GM23338 (cell line): ENCODE measurements at regions not wholly inside any gene's neighbourhood (a gene's known extent, or its start where the extent isn't known, plus 50 kb on each side); places are given as distances from the start of the nearest gene placed in this dataset.

Experiments used
- ATAC-seq: fragments of 200-7000 bp; cut with Tn5 transposase; 3 replicates; pipeline ENCODE4 v1.9.1; 2020
- DNase-seq: peaks from one replicate; pipeline ENCODE4 v3.0.0-alpha.2; 2015; ENCODE audit warnings: low spot score
- H2AFZ ChIP-seq: fragments of 200-600 bp; sonication (generic); 2 replicates; pipeline ENCODE4 v1.8.0; 2016; ENCODE audit warnings: antibody characterized with exemption, mild to moderate bottlenecking, moderate library complexity
- H3F3A ChIP-seq: fragments of 200-600 bp; sonication (generic); replicated peaks from 2 replicates; pipeline ENCODE4 v1.8.0; 2017; ENCODE audit warnings: antibody characterized with exemption, mixed run types, low read depth
- H3K27ac ChIP-seq: fragments of 200-600 bp; sonication (generic); 2 replicates; pipeline ENCODE4 v1.6.1; 2016; ENCODE audit warnings: low read depth
- H3K27me3 ChIP-seq: fragments of 200-600 bp; sonication (generic); 2 replicates; pipeline ENCODE4 v1.8.0; 2016; ENCODE audit warnings: mild to moderate bottlenecking, mixed run types, moderate library complexity; ENCODE audit not compliant: insufficient read depth
- H3K36me3 ChIP-seq: fragments of 200-600 bp; sonication (generic); 2 replicates; pipeline ENCODE4 v1.8.0; 2016; ENCODE audit warnings: mild to moderate bottlenecking; ENCODE audit not compliant: insufficient read depth
- H3K4me1 ChIP-seq: fragments of 200-600 bp; sonication (generic); 2 replicates; pipeline ENCODE4 v1.8.0; 2016; ENCODE audit warnings: mild to moderate bottlenecking, moderate library complexity; ENCODE audit not compliant: insufficient read depth
- H3K4me2 ChIP-seq: fragments of 200-600 bp; sonication (generic); 2 replicates; pipeline ENCODE4 v1.7.1; 2017; ENCODE audit warnings: mixed run types
- H3K4me3 ChIP-seq: fragments of 200-600 bp; sonication (generic); 2 replicates; pipeline ENCODE4 v1.6.1; 2016; ENCODE audit warnings: mixed run types
- H3K79me2 ChIP-seq: fragments of 200-600 bp; sonication (generic); replicated peaks from 2 replicates; pipeline ENCODE4 v1.8.0; 2017; ENCODE audit warnings: mild to moderate bottlenecking; ENCODE audit not compliant: insufficient read depth
- H3K9me2 ChIP-seq: fragments of 200-600 bp; sonication (generic); 2 replicates; pipeline ENCODE4 v1.8.0; 2017; ENCODE audit not compliant: insufficient read depth
- H4K20me1 ChIP-seq: fragments of 200-600 bp; sonication (generic); replicated peaks from 2 replicates; pipeline ENCODE4 v1.8.0; 2017; ENCODE audit warnings: mild to moderate bottlenecking; ENCODE audit not compliant: insufficient read depth
- H3K27ac Mint-ChIP-seq: 2 replicates; pipeline ENCODE4 v1.8.0; 2020; ENCODE audit warnings: inconsistent platforms, mild to moderate bottlenecking, moderate library complexity, mixed read lengths
- H3K27me3 Mint-ChIP-seq: 3 replicates; pipeline ENCODE4 v1.8.0; 2022; ENCODE audit warnings: low read depth, mild to moderate bottlenecking, moderate library complexity, mixed read lengths, inconsistent platforms; ENCODE audit not compliant: insufficient read depth, poor library complexity
- H3K36me3 Mint-ChIP-seq: 3 replicates; pipeline ENCODE4 v1.8.0; 2021; ENCODE audit warnings: low read depth, mild to moderate bottlenecking, inconsistent platforms, moderate library complexity, mixed read lengths
- H3K4me1 Mint-ChIP-seq: 3 replicates; pipeline ENCODE4 v1.8.0; 2020; ENCODE audit warnings: mild to moderate bottlenecking, inconsistent platforms, mixed read lengths
- H3K4me3 Mint-ChIP-seq: 3 replicates; pipeline ENCODE4 v1.8.0; 2021; ENCODE audit warnings: moderate library complexity, mild to moderate bottlenecking, inconsistent platforms, mixed read lengths
- H3K9me3 Mint-ChIP-seq: 3 replicates; pipeline ENCODE4 v1.8.0; 2020; ENCODE audit warnings: moderate library complexity, mild to moderate bottlenecking, inconsistent platforms, mixed read lengths
- ETS1 ChIP-seq: IDR thresholded peaks from 2 replicates; pipeline ENCODE4 v1.6.1; 2016; ENCODE audit warnings: antibody characterized with exemption
- NANOG ChIP-seq: IDR thresholded peaks from 2 replicates; pipeline ENCODE4 v1.6.1; 2016; ENCODE audit warnings: antibody characterized with exemption, borderline replicate concordance
- REST ChIP-seq: IDR thresholded peaks from one replicate; pipeline ENCODE4 v1.6.1; 2018; ENCODE audit warnings: antibody characterized with exemption; ENCODE audit not compliant: unreplicated experiment
- TF ChIP-seq, protein P1 (sequence below): fragments of 250-450 bp; sonication (Bioruptor Pico); IDR thresholded peaks from 2 replicates; pipeline ENCODE4 v1.5.0; 2020; ENCODE audit warnings: mild to moderate bottlenecking, moderate library complexity

DNA sequence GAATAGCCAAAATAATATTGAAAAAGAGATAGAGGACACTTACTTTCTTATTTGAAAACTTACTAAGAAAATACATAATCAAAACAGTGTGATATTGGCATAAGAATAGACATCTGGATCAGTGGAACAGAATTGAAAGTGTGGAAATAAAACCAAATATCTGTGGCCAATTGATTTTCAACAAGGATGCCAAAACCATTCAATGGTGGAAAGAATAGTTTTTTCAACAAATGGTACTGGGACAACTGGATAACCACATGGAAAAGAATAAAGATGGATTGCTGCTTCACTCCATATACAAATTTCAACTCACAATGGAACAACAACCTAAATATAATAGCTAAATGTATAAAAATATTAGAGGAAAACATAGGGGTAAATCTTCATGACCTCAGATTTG is 152.5 kb upstream of the GPR149 start (continued):
- TF ChIP-seq, protein P1, sequence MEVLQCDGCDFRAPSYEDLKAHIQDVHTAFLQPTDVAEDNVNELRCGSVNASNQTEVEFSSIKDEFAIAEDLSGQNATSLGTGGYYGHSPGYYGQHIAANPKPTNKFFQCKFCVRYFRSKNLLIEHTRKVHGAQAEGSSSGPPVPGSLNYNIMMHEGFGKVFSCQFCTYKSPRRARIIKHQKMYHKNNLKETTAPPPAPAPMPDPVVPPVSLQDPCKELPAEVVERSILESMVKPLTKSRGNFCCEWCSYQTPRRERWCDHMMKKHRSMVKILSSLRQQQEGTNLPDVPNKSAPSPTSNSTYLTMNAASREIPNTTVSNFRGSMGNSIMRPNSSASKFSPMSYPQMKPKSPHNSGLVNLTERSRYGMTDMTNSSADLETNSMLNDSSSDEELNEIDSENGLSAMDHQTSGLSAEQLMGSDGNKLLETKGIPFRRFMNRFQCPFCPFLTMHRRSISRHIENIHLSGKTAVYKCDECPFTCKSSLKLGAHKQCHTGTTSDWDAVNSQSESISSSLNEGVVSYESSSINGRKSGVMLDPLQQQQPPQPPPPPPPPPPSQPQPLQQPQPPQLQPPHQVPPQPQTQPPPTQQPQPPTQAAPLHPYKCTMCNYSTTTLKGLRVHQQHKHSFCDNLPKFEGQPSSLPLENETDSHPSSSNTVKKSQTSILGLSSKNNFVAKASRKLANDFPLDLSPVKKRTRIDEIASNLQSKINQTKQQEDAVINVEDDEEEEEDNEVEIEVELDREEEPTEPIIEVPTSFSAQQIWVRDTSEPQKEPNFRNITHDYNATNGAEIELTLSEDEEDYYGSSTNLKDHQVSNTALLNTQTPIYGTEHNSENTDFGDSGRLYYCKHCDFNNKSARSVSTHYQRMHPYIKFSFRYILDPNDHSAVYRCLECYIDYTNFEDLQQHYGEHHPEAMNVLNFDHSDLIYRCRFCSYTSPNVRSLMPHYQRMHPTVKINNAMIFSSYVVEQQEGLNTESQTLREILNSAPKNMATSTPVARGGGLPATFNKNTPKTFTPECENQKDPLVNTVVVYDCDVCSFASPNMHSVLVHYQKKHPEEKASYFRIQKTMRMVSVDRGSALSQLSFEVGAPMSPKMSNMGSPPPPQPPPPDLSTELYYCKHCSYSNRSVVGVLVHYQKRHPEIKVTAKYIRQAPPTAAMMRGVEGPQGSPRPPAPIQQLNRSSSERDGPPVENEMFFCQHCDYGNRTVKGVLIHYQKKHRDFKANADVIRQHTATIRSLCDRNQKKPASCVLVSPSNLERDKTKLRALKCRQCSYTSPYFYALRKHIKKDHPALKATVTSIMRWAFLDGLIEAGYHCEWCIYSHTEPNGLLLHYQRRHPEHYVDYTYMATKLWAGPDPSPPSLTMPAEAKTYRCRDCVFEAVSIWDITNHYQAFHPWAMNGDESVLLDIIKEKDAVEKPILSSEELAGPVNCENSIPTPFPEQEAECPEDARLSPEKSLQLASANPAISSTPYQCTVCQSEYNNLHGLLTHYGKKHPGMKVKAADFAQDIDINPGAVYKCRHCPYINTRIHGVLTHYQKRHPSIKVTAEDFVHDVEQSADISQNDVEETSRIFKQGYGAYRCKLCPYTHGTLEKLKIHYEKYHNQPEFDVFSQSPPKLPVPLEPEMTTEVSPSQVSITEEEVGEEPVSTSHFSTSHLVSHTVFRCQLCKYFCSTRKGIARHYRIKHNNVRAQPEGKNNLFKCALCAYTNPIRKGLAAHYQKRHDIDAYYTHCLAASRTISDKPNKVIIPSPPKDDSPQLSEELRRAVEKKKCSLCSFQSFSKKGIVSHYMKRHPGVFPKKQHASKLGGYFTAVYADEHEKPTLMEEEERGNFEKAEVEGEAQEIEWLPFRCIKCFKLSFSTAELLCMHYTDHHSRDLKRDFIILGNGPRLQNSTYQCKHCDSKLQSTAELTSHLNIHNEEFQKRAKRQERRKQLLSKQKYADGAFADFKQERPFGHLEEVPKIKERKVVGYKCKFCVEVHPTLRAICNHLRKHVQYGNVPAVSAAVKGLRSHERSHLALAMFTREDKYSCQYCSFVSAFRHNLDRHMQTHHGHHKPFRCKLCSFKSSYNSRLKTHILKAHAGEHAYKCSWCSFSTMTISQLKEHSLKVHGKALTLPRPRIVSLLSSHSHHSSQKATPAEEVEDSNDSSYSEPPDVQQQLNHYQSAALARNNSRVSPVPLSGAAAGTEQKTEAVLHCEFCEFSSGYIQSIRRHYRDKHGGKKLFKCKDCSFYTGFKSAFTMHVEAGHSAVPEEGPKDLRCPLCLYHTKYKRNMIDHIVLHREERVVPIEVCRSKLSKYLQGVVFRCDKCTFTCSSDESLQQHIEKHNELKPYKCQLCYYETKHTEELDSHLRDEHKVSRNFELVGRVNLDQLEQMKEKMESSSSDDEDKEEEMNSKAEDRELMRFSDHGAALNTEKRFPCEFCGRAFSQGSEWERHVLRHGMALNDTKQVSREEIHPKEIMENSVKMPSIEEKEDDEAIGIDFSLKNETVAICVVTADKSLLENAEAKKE (CRISPR knock-in tag): no peak
- TF ChIP-seq ETS1: no peak
- no peak for TF ChIP-seq NANOG

DNA sequence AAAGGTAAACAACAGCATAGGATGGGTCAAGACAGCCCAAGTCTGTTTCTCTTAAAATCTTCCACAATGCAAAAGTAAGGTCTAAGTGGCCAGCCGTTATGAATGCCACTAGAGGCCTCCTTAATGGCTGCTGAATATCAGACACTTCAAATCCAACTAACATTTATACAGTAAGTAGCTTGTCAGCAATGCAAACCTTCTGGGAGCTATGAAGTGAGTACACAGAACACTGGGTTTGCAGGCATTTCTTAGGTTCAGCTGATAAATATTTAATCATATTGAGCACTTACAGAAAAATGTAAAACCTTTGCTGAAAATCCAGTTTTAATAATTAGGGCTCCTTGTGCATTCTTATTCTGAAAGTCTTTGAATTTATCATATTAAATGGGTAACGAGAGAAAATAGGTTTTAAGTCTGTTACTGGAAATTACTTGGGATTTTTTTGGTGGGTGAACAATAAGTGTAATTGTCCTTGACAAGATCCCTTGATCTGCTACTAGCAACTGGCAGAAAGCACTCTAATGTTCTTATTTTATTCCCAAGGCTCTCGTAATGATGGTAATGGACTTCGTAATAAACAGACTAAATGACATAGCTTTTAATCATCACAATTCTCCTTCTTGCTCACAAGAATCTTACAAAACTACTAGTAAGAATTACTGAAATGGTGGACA is 141.7 kb upstream of the GPR149 start:
- no peak overlapping the region for H3K27ac Mint-ChIP-seq
- Histone ChIP-seq H3K9me2 (no peaks in the 10 kb centered on the region; the same call in 1 of the 2 replicates), H3K4me2 (no peak overlapping the region), H3K27me3 (no peaks in the 10 kb centered on the region), H3F3A (no peaks in the 10 kb centered on the region), H4K20me1 (no peaks in the 10 kb centered on the region), H3K4me1 (no peaks in the 10 kb centered on the region), H2AFZ (no peak overlapping the region), H3K4me3 (no peak overlapping the region), H3K79me2 (no peaks in the 10 kb centered on the region), H3K27ac (no peak overlapping the region), H3K36me3 (no peaks in the 10 kb centered on the region)
- no peak for ATAC-seq
- no peak overlapping the region for H3K4me3 Mint-ChIP-seq
- H3K9me3 Mint-ChIP-seq: no peaks in the 10 kb centered on the region
- H3K4me1 Mint-ChIP-seq: no peaks in the 10 kb centered on the region
- H3K36me3 Mint-ChIP-seq: no peaks in the 10 kb centered on the region
- no peaks in the 10 kb centered on the region for H3K27me3 Mint-ChIP-seq
- no peak for DNase-seq
- no peak for TF ChIP-seq REST
